IPS-20b (cell line): ENCODE measurements at regions not wholly inside any gene's neighbourhood (a gene's known extent, or its start where the extent isn't known, plus 50 kb on each side); places are given as distances from the start of the nearest gene placed in this dataset.

Source experiments
- H3K27ac ChIP-seq: one replicate; pipeline ENCODE4 v1.5.1; 2013; ENCODE audit warnings: low read length
- H3K27me3 ChIP-seq: 2 replicates; pipeline ENCODE4 v1.6.1; 2013; ENCODE audit warnings: mild to moderate bottlenecking, low read length, inconsistent platforms; ENCODE audit not compliant: insufficient read depth
- H3K36me3 ChIP-seq: 2 replicates; pipeline ENCODE4 v1.6.1; 2013; ENCODE audit warnings: low read depth, mild to moderate bottlenecking, inconsistent platforms, low read length, moderate library complexity; ENCODE audit not compliant: insufficient read depth
- H3K4me1 ChIP-seq: 2 replicates; pipeline ENCODE4 v1.6.1; 2013; ENCODE audit warnings: mild to moderate bottlenecking, control low read depth, inconsistent platforms, low read length, moderate library complexity; ENCODE audit not compliant: insufficient read depth
- H3K4me3 ChIP-seq: 2 replicates; pipeline ENCODE4 v1.5.1; 2013; ENCODE audit warnings: mild to moderate bottlenecking, low read length, inconsistent platforms
- H3K9ac ChIP-seq: 2 replicates; pipeline ENCODE4 v1.6.1; 2013; ENCODE audit warnings: low read depth, mild to moderate bottlenecking, inconsistent platforms, low read length, moderate library complexity
- H3K9me3 ChIP-seq: 2 replicates; pipeline ENCODE4 v1.6.1; 2013; ENCODE audit warnings: mild to moderate bottlenecking, low read depth, low read length, inconsistent platforms; ENCODE audit not compliant: insufficient read depth

- Histone ChIP-seq H3K36me3 (no peaks in the 10 kb centered on the region), H3K27me3 (no peaks in the 10 kb centered on the region), H3K9ac (no peak overlapping the region), H3K9me3 (no peaks in the 10 kb centered on the region), H3K4me3 (no peak overlapping the region), H3K4me1 (no peaks in the 10 kb centered on the region), H3K27ac (no peak overlapping the region)
Observed at GRCh38 chr4:30614771-30615170, 105.4 kb upstream of the PCDH7 start.

- no peaks in the 10 kb centered on the region for H3K36me3 ChIP-seq
- H3K4me3 ChIP-seq: no peak overlapping the region
- H3K9ac ChIP-seq: no peak overlapping the region
- H3K4me1 ChIP-seq: no peaks in the 10 kb centered on the region
- H3K27me3 ChIP-seq: no peaks in the 10 kb centered on the region
- no peaks in the 10 kb centered on the region for H3K9me3 ChIP-seq
- H3K27ac ChIP-seq: no peak overlapping the region
Observed at GRCh38 chr4:30616942-30617646, 103.1 kb upstream of the PCDH7 start.

GRCh38 chr4:30617836-30618235 is 102.3 kb upstream of the PCDH7 start:
- Histone ChIP-seq H3K27me3 (no peaks in the 10 kb centered on the region), H3K27ac (no peak overlapping the region), H3K9me3 (no peaks in the 10 kb centered on the region), H3K9ac (no peak overlapping the region), H3K4me3 (no peak overlapping the region), H3K36me3 (no peaks in the 10 kb centered on the region), H3K4me1 (no peaks in the 10 kb centered on the region)

- Histone ChIP-seq H3K9me3 (no peaks in the 10 kb centered on the region), H3K4me3 (no peak overlapping the region), H3K27ac (no peak overlapping the region), H3K36me3 (no peaks in the 10 kb centered on the region), H3K4me1 (no peaks in the 10 kb centered on the region), H3K27me3 (no peaks in the 10 kb centered on the region), H3K9ac (no peak overlapping the region)
Observed at GRCh38 chr4:30619679-30620078, 100.5 kb upstream of the PCDH7 start.

- no peak overlapping the region for H3K4me3 ChIP-seq
- H3K9ac ChIP-seq: no peak overlapping the region
- H3K27me3 ChIP-seq: no peaks in the 10 kb centered on the region
- H3K36me3 ChIP-seq: no peaks in the 10 kb centered on the region
- H3K4me1 ChIP-seq: no peaks in the 10 kb centered on the region
- H3K27ac ChIP-seq: no peak overlapping the region
- no peaks in the 10 kb centered on the region for H3K9me3 ChIP-seq
Observed at GRCh38 chr4:30620711-30621110, 99.5 kb upstream of the PCDH7 start.

- no peak overlapping the region for H3K4me3 ChIP-seq
- H3K27ac ChIP-seq: no peak overlapping the region
- no peaks in the 10 kb centered on the region for H3K27me3 ChIP-seq
- no peaks in the 10 kb centered on the region for H3K9me3 ChIP-seq
- no peaks in the 10 kb centered on the region for H3K4me1 ChIP-seq
- no peaks in the 10 kb centered on the region for H3K36me3 ChIP-seq
- no peak overlapping the region for H3K9ac ChIP-seq
Observed at GRCh38 chr4:30630431-30630830, 89.7 kb upstream of the PCDH7 start.

- H3K9me3 ChIP-seq: no peaks in the 10 kb centered on the region
- no peaks in the 10 kb centered on the region for H3K4me1 ChIP-seq
- no peak overlapping the region for H3K27ac ChIP-seq
- H3K36me3 ChIP-seq: no peaks in the 10 kb centered on the region
- H3K9ac ChIP-seq: no peak overlapping the region
- H3K4me3 ChIP-seq: no peak overlapping the region
- H3K27me3 ChIP-seq: no peaks in the 10 kb centered on the region
Observed at GRCh38 chr4:30632751-30633150, 87.4 kb upstream of the PCDH7 start.

GRCh38 chr4:30641345-30641744 is 78.8 kb upstream of the PCDH7 start:
- H3K36me3 ChIP-seq: no peaks in the 10 kb centered on the region

GRCh38 chr4:30642567-30642966 is 77.6 kb upstream of the PCDH7 start:
- Histone ChIP-seq H3K4me3 (no peak overlapping the region), H3K36me3 (no peaks in the 10 kb centered on the region), H3K27ac (no peak overlapping the region), H3K9ac (no peak overlapping the region), H3K27me3 (no peaks in the 10 kb centered on the region), H3K4me1 (no peaks in the 10 kb centered on the region), H3K9me3 (no peaks in the 10 kb centered on the region)

More at GRCh38 chr4:30641345-30641744, 78.8 kb upstream of the PCDH7 start:
- Histone ChIP-seq H3K27me3 (no peaks in the 10 kb centered on the region), H3K27ac (no peak overlapping the region), H3K9ac (no peak overlapping the region), H3K4me1 (no peaks in the 10 kb centered on the region), H3K4me3 (no peak overlapping the region), H3K9me3 (no peaks in the 10 kb centered on the region)

- Histone ChIP-seq H3K4me3 (no peak overlapping the region), H3K36me3 (no peaks in the 10 kb centered on the region), H3K27ac (no peak overlapping the region), H3K27me3 (no peaks in the 10 kb centered on the region), H3K9ac (no peak overlapping the region), H3K9me3 (no peaks in the 10 kb centered on the region), H3K4me1 (no peaks in the 10 kb centered on the region)
Observed at GRCh38 chr4:30653291-30653690, 66.9 kb upstream of the PCDH7 start.

GRCh38 chr4:30656828-30657227 is 63.3 kb upstream of the PCDH7 start:
- H3K4me3 ChIP-seq: no peak overlapping the region
- no peak overlapping the region for H3K27ac ChIP-seq
- H3K9me3 ChIP-seq: no peaks in the 10 kb centered on the region
- H3K9ac ChIP-seq: no peak overlapping the region
- no peaks in the 10 kb centered on the region for H3K27me3 ChIP-seq
- H3K4me1 ChIP-seq: no peaks in the 10 kb centered on the region
- no peaks in the 10 kb centered on the region for H3K36me3 ChIP-seq

GRCh38 chr4:30667919-30668318 is 52.2 kb upstream of the PCDH7 start:
- Histone ChIP-seq H3K27me3 (no peaks in the 10 kb centered on the region), H3K4me3 (no peak overlapping the region), H3K36me3 (no peaks in the 10 kb centered on the region), H3K9ac (no peak overlapping the region), H3K27ac (no peak overlapping the region), H3K9me3 (no peaks in the 10 kb centered on the region), H3K4me1 (no peaks in the 10 kb centered on the region)
